ENCODE measurements at regions not wholly inside any gene's neighbourhood (a gene's known extent, or its start where the extent isn't known, plus 50 kb on each side); places are given as distances from the start of the nearest gene placed in this dataset.
A peak's percentile ranks its signal among the peaks of the same experiment; 100 is the strongest.

DNA sequence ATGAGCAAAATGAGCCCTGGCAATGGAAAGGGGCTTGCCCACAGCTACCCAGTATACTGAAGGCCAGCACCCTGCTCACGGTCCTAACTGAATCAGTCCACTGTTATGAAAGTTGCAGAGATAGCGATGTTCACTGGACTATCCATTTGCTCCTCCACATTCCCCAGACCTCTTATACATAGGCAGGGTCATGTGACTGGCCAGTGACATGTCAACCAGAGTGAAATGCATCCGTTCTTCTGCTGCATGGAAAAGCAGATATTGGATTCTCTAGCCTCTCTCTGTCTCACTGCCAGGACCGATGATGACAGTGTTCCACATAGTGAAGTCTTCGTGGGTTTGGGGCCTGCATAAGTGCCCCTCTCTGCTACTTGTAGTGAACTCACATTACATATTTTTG lies 503.4 kb downstream of the RPS24 start:
- H3K27me3 ChIP-seq = no peaks in the 10 kb centered on the region
- no peak overlapping the region for H3K4me3 ChIP-seq
- DNase-seq (no peak), ATAC-seq (ENCODE audit: low FRiP score in 2 of 2) (no peak)
- WGBS, 2 donors = 85 to 88% methylated on average over 5 of the region's 5 CpGs
- TF ChIP-seq, protein P1, sequence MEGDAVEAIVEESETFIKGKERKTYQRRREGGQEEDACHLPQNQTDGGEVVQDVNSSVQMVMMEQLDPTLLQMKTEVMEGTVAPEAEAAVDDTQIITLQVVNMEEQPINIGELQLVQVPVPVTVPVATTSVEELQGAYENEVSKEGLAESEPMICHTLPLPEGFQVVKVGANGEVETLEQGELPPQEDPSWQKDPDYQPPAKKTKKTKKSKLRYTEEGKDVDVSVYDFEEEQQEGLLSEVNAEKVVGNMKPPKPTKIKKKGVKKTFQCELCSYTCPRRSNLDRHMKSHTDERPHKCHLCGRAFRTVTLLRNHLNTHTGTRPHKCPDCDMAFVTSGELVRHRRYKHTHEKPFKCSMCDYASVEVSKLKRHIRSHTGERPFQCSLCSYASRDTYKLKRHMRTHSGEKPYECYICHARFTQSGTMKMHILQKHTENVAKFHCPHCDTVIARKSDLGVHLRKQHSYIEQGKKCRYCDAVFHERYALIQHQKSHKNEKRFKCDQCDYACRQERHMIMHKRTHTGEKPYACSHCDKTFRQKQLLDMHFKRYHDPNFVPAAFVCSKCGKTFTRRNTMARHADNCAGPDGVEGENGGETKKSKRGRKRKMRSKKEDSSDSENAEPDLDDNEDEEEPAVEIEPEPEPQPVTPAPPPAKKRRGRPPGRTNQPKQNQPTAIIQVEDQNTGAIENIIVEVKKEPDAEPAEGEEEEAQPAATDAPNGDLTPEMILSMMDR (IDR thresholded peaks at IDR 0.05) = no peak
- TF ChIP-seq POLR2AphosphoS5 (IDR thresholded peaks at IDR 0.05) (no peak), POLR2A (IDR thresholded peaks at IDR 0.05) (no peak), EP300 (IDR thresholded peaks at IDR 0.05) (no peak)
- no peaks in the 10 kb centered on the region for H3K9me3 ChIP-seq
- peaks cover 0 to 8% (median 4%) of the 10 kb centered on the region in 4 donors for H3K4me1 ChIP-seq
- no peak overlapping the region for H3K27ac ChIP-seq
- H3K36me3 ChIP-seq = no peaks in the 10 kb centered on the region

- Histone ChIP-seq H3K36me3 (no peaks in the 10 kb centered on the region), H3K27me3 (no peaks in the 10 kb centered on the region), H3K4me3 (no peak overlapping the region), H3K9me3 (no peaks in the 10 kb centered on the region), H3K27ac (no peak overlapping the region), H3K4me1 (peaks cover 10 to 18% (median 15%) of the 10 kb centered on the region in 4 donors)
- ATAC-seq (ENCODE audit: low FRiP score in 2 of 2) (no peak), DNase-seq (no peak)
- TF ChIP-seq POLR2A (IDR thresholded peaks at IDR 0.05) (no peak), EP300 (IDR thresholded peaks at IDR 0.05) (no peak)
- 74% methylated on average over 7 of the region's 7 CpGs for WGBS, 2 donors
These were observed 505.6 kb downstream of the RPS24 start for GRCh38 chr10:78539247-78539766.

DNA sequence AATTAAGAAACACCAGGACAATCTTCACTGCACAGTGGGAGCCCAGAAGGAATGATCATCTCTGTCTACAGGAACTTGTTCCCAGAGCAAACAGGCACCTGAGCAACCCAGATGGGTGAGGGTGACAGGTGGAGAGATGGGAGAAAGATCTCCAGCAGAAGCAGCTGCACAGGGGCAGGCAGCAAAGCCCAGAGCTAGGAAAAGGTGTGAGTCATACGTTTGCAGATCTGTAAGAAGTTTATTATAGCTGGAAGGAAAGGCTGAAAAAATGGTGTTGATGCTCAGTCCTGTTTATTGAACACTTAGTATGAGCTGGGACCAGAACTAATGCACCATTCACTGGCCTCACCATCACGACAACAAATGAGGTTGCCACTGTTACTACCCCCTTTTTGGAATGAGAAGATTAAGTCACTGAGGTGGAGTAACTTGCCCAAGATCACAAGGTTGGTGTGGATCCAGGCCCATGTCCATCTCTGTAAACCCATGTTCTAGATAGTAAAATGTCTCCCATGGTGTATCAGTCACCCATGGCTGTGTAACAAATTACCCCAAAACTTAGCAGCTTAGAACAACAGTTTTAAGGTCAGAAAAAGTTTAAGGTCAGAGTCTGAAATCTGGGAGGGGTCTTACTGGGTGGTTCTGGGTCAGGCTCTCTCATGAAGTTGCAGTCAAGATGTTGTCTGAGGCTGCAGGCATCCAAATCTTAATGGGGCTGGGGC lies 506.9 kb downstream of the RPS24 start:
- H3K4me1 ChIP-seq = peaks cover 10 to 25% (median 16%) of the 10 kb centered on the region in 4 donors

GRCh38 chr10:78541481-78542140 lies 507.9 kb downstream of the RPS24 start:
- Histone ChIP-seq H3K4me3 (no peak overlapping the region), H3K4me1 (peaks cover 10 to 25% (median 16%) of the 10 kb centered on the region in 4 donors), H3K36me3 (no peaks in the 10 kb centered on the region), H3K27me3 (no peaks in the 10 kb centered on the region), H3K9me3 (no peaks in the 10 kb centered on the region), H3K27ac (peak overlapping the region in 3 of 4 donors; percentile 42 to 58 (median 57))
- 50 to 70% methylated on average over 2 to 4 of the region's 4 CpGs for WGBS, 2 donors
- no peak for ATAC-seq (ENCODE audit: low FRiP score in 2 of 2)
- no peak for DNase-seq
- TF ChIP-seq EP300 (IDR thresholded peaks at IDR 0.05) = no peak
- peak; percentile 21 to 75 for TF ChIP-seq POLR2AphosphoS5 (IDR thresholded peaks at IDR 0.05)

More for the DNA sequence above, 506.9 kb downstream of the RPS24 start:
- DNase-seq (no peak), ATAC-seq (ENCODE audit: low FRiP score in 2 of 2) (no peak)
- Histone ChIP-seq H3K36me3 (no peaks in the 10 kb centered on the region), H3K9me3 (no peaks in the 10 kb centered on the region), H3K27ac (no peak overlapping the region), H3K4me3 (no peak overlapping the region), H3K27me3 (no peaks in the 10 kb centered on the region)
- TF ChIP-seq POLR2A (IDR thresholded peaks at IDR 0.05) (no peak), POLR2AphosphoS5 (IDR thresholded peaks at IDR 0.05) (no peak), EP300 (IDR thresholded peaks at IDR 0.05) (no peak)
- TF ChIP-seq, protein P1 (IDR thresholded peaks at IDR 0.05) = no peak
- 85 to 86% methylated on average over 2 of the region's 2 CpGs for WGBS, 2 donors

DNA sequence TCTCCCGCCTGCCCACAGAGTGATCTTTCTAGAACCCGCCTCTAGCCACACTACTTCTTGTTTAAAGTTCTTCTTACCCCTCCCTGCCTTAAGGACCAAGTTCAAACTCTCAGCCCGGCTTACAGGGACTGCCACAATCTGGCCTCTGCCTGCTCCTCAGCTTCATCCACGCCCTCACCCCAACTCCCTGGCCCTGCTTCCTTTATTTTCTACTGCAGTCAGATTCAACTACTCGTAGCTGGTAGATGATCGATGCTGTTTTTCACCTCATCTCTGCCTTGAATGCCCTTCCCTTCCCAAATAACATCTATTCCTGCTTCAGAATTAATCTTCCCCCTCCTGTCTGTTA lies 508.5 kb downstream of the RPS24 start:
- WGBS, 2 donors = 77 to 80% methylated on average over 6 of the region's 6 CpGs
- Histone ChIP-seq H3K27me3 (no peaks in the 10 kb centered on the region), H3K36me3 (no peaks in the 10 kb centered on the region), H3K9me3 (no peaks in the 10 kb centered on the region), H3K4me3 (no peak overlapping the region), H3K4me1 (peaks cover 10 to 25% (median 16%) of the 10 kb centered on the region in 4 donors), H3K27ac (peak overlapping the region; percentile 30 to 58 (median 50))
- DNase-seq = no peak
- no peak for ATAC-seq (ENCODE audit: low FRiP score in 2 of 2)
- TF ChIP-seq, protein P1 (IDR thresholded peaks at IDR 0.05) = no peak
